ENCODE measurements at regions not wholly inside any gene's neighbourhood (a gene's known extent, or its start where the extent isn't known, plus 50 kb on each side); places are given as distances from the start of the nearest gene placed in this dataset.

- no peak overlapping the region for H3K4me3 ChIP-seq (ENCODE audit: low read depth, low read length)
- no peak overlapping the region for H3K9ac ChIP-seq (ENCODE audit: low read length)
- no peaks in the 10 kb centered on the region for H3K27me3 ChIP-seq (ENCODE audit: control insufficient read depth, insufficient read depth, low read length)
- peaks cover 15% of the 10 kb centered on the region; the same call in 1 of the 2 replicates for H3K9me3 ChIP-seq (ENCODE audit: control insufficient read depth, insufficient read depth, low read depth, low read length)
- H3K36me3 ChIP-seq (ENCODE audit: control insufficient read depth, insufficient read depth, low read length), result no peaks in the 10 kb centered on the region
- H3K27ac ChIP-seq (ENCODE audit: low read depth, low read length), result no peak overlapping the region
- no peaks in the 10 kb centered on the region for H3K4me1 ChIP-seq (ENCODE audit: control insufficient read depth, insufficient read depth, low read length)
Observed at GRCh38 chr3:25125201-25125600, 302.9 kb upstream of the RARB start.

- H3K27ac ChIP-seq (ENCODE audit: low read depth, low read length), result no peak overlapping the region
- no peaks in the 10 kb centered on the region for H3K4me1 ChIP-seq (ENCODE audit: control insufficient read depth, insufficient read depth, low read length)
- no peak overlapping the region for H3K4me3 ChIP-seq (ENCODE audit: low read depth, low read length)
- H3K9ac ChIP-seq (ENCODE audit: low read length), result no peak overlapping the region
- H3K27me3 ChIP-seq (ENCODE audit: control insufficient read depth, insufficient read depth, low read length), result no peaks in the 10 kb centered on the region
- no peaks in the 10 kb centered on the region for H3K36me3 ChIP-seq (ENCODE audit: control insufficient read depth, insufficient read depth, low read length)
- peaks cover 18% of the 10 kb centered on the region; the same call in 1 of the 2 replicates for H3K9me3 ChIP-seq (ENCODE audit: control insufficient read depth, insufficient read depth, low read depth, low read length)
Observed at GRCh38 chr3:25128735-25129134, 299.3 kb upstream of the RARB start.

- no peaks in the 10 kb centered on the region for H3K36me3 ChIP-seq (ENCODE audit: control insufficient read depth, insufficient read depth, low read length)
- H3K4me3 ChIP-seq (ENCODE audit: low read depth, low read length), result no peak overlapping the region
- no peaks in the 10 kb centered on the region for H3K4me1 ChIP-seq (ENCODE audit: control insufficient read depth, insufficient read depth, low read length)
- H3K27ac ChIP-seq (ENCODE audit: low read depth, low read length), result no peak overlapping the region
- H3K9me3 ChIP-seq (ENCODE audit: control insufficient read depth, insufficient read depth, low read depth, low read length), result peaks cover 18% of the 10 kb centered on the region; the same call in 1 of the 2 replicates
- H3K9ac ChIP-seq (ENCODE audit: low read length), result no peak overlapping the region
- H3K27me3 ChIP-seq (ENCODE audit: control insufficient read depth, insufficient read depth, low read length), result no peaks in the 10 kb centered on the region
Observed at GRCh38 chr3:25130724-25131520, 297.1 kb upstream of the RARB start.

- Histone ChIP-seq H3K9ac (ENCODE audit: low read length) (no peak overlapping the region), H3K4me3 (ENCODE audit: low read depth, low read length) (no peak overlapping the region), H3K27me3 (ENCODE audit: control insufficient read depth, insufficient read depth, low read length) (no peaks in the 10 kb centered on the region), H3K36me3 (ENCODE audit: control insufficient read depth, insufficient read depth, low read length) (no peaks in the 10 kb centered on the region), H3K27ac (ENCODE audit: low read depth, low read length) (no peak overlapping the region), H3K9me3 (ENCODE audit: control insufficient read depth, insufficient read depth, low read depth, low read length) (peaks cover 12% of the 10 kb centered on the region; the same call in 1 of the 2 replicates), H3K4me1 (ENCODE audit: control insufficient read depth, insufficient read depth, low read length) (no peaks in the 10 kb centered on the region)
Observed at GRCh38 chr3:25133588-25133987, 294.5 kb upstream of the RARB start.

GRCh38 chr3:25137606-25138005 lies 290.5 kb upstream of the RARB start:
- H3K36me3 ChIP-seq (ENCODE audit: control insufficient read depth, insufficient read depth, low read length), result no peaks in the 10 kb centered on the region
- no peak overlapping the region for H3K4me3 ChIP-seq (ENCODE audit: low read depth, low read length)
- H3K9me3 ChIP-seq (ENCODE audit: control insufficient read depth, insufficient read depth, low read depth, low read length), result peaks cover 2% of the 10 kb centered on the region; the same call in 1 of the 2 replicates
- H3K27me3 ChIP-seq (ENCODE audit: control insufficient read depth, insufficient read depth, low read length), result no peaks in the 10 kb centered on the region
- peaks cover under 1% of the 10 kb centered on the region; the same call in 1 of the 2 replicates for H3K4me1 ChIP-seq (ENCODE audit: control insufficient read depth, insufficient read depth, low read length)
- no peak overlapping the region for H3K9ac ChIP-seq (ENCODE audit: low read length)
- no peak overlapping the region for H3K27ac ChIP-seq (ENCODE audit: low read depth, low read length)

- Histone ChIP-seq H3K36me3 (ENCODE audit: control insufficient read depth, insufficient read depth, low read length) (no peaks in the 10 kb centered on the region), H3K4me1 (ENCODE audit: control insufficient read depth, insufficient read depth, low read length) (peaks cover 13% of the 10 kb centered on the region), H3K9me3 (ENCODE audit: control insufficient read depth, insufficient read depth, low read depth, low read length) (peaks cover 2% of the 10 kb centered on the region; the same call in 1 of the 2 replicates), H3K9ac (ENCODE audit: low read length) (no peak overlapping the region), H3K4me3 (ENCODE audit: low read depth, low read length) (no peak overlapping the region), H3K27ac (ENCODE audit: low read depth, low read length) (no peak overlapping the region), H3K27me3 (ENCODE audit: control insufficient read depth, insufficient read depth, low read length) (no peaks in the 10 kb centered on the region)
Observed at GRCh38 chr3:25139267-25139666, 288.8 kb upstream of the RARB start.

- no peak overlapping the region for H3K4me3 ChIP-seq (ENCODE audit: low read depth, low read length)
- no peak overlapping the region for H3K27ac ChIP-seq (ENCODE audit: low read depth, low read length)
- H3K36me3 ChIP-seq (ENCODE audit: control insufficient read depth, insufficient read depth, low read length), result no peaks in the 10 kb centered on the region
- H3K9ac ChIP-seq (ENCODE audit: low read length), result no peak overlapping the region
- no peaks in the 10 kb centered on the region for H3K27me3 ChIP-seq (ENCODE audit: control insufficient read depth, insufficient read depth, low read length)
- peaks cover 2% of the 10 kb centered on the region; the same call in 1 of the 2 replicates for H3K9me3 ChIP-seq (ENCODE audit: control insufficient read depth, insufficient read depth, low read depth, low read length)
- peaks cover 13% of the 10 kb centered on the region for H3K4me1 ChIP-seq (ENCODE audit: control insufficient read depth, insufficient read depth, low read length)
Observed at GRCh38 chr3:25142609-25143355, 285.3 kb upstream of the RARB start.

GRCh38 chr3:25143356-25144025 lies 284.6 kb upstream of the RARB start:
- H3K36me3 ChIP-seq (ENCODE audit: control insufficient read depth, insufficient read depth, low read length), result no peaks in the 10 kb centered on the region
- no peaks in the 10 kb centered on the region for H3K27me3 ChIP-seq (ENCODE audit: control insufficient read depth, insufficient read depth, low read length)
- H3K4me1 ChIP-seq (ENCODE audit: control insufficient read depth, insufficient read depth, low read length), result peaks cover 13% of the 10 kb centered on the region
- peaks cover 2% of the 10 kb centered on the region; the same call in 1 of the 2 replicates for H3K9me3 ChIP-seq (ENCODE audit: control insufficient read depth, insufficient read depth, low read depth, low read length)
- no peak overlapping the region for H3K9ac ChIP-seq (ENCODE audit: low read length)
- H3K4me3 ChIP-seq (ENCODE audit: low read depth, low read length), result no peak overlapping the region
- no peak overlapping the region for H3K27ac ChIP-seq (ENCODE audit: low read depth, low read length)

GRCh38 chr3:25144430-25144829 lies 283.6 kb upstream of the RARB start:
- H3K36me3 ChIP-seq (ENCODE audit: control insufficient read depth, insufficient read depth, low read length), result no peaks in the 10 kb centered on the region
- no peaks in the 10 kb centered on the region for H3K27me3 ChIP-seq (ENCODE audit: control insufficient read depth, insufficient read depth, low read length)
- H3K9me3 ChIP-seq (ENCODE audit: control insufficient read depth, insufficient read depth, low read depth, low read length), result peaks cover 2% of the 10 kb centered on the region; the same call in 1 of the 2 replicates
- no peak overlapping the region for H3K27ac ChIP-seq (ENCODE audit: low read depth, low read length)
- no peak overlapping the region for H3K4me3 ChIP-seq (ENCODE audit: low read depth, low read length)
- peaks cover 13% of the 10 kb centered on the region for H3K4me1 ChIP-seq (ENCODE audit: control insufficient read depth, insufficient read depth, low read length)
- H3K9ac ChIP-seq (ENCODE audit: low read length), result no peak overlapping the region

GRCh38 chr3:25145176-25145575 lies 282.9 kb upstream of the RARB start:
- Histone ChIP-seq H3K27me3 (ENCODE audit: control insufficient read depth, insufficient read depth, low read length) (no peaks in the 10 kb centered on the region), H3K36me3 (ENCODE audit: control insufficient read depth, insufficient read depth, low read length) (no peaks in the 10 kb centered on the region), H3K9ac (ENCODE audit: low read length) (no peak overlapping the region), H3K9me3 (ENCODE audit: control insufficient read depth, insufficient read depth, low read depth, low read length) (peaks cover 2% of the 10 kb centered on the region; the same call in 1 of the 2 replicates), H3K4me3 (ENCODE audit: low read depth, low read length) (no peak overlapping the region), H3K4me1 (ENCODE audit: control insufficient read depth, insufficient read depth, low read length) (peaks cover 13% of the 10 kb centered on the region), H3K27ac (ENCODE audit: low read depth, low read length) (no peak overlapping the region)

Data from HUES6 (cell line).